BLaER1 treated with 17β-estradiol and CSF1 and Interleukin-3, amounts not matched to agents 10 nM and 100 nM (cell line): ENCODE measurements at regions not wholly inside any gene's neighbourhood (a gene's known extent, or its start where the extent isn't known, plus 50 kb on each side); places are given as distances from the start of the nearest gene placed in this dataset.
"Not testable (repeated sequence)": the region's sequence is repeated elsewhere in the genome, so short reads cannot be mapped to it uniquely, and the experiment has no call there.

Source experiments
- H3K27ac ChIP-seq, 11 experiments: shearing (Covaris generic); formaldehyde crosslinking; 2 replicates each; pipeline ENCODE4 v1.8.1; 2022
- H3K27me3 ChIP-seq, 11 experiments: shearing (Covaris generic); formaldehyde crosslinking; 2 replicates each; pipeline ENCODE4 v1.8.1; 2022
- H3K36me3 ChIP-seq, 11 experiments: shearing (Covaris generic); formaldehyde crosslinking; 2 replicates each; pipeline ENCODE4 v1.8.1; 2022
- H3K4me1 ChIP-seq, 10 experiments: shearing (Covaris generic); formaldehyde crosslinking; 2 replicates each; pipeline ENCODE4 v1.8.1; 2022
- H3K4me2 ChIP-seq, 11 experiments: shearing (Covaris generic); formaldehyde crosslinking; 2 replicates each; pipeline ENCODE4 v1.8.1; 2022
- H3K4me3 ChIP-seq, 10 experiments: shearing (Covaris generic); formaldehyde crosslinking; 2 replicates each; pipeline ENCODE4 v1.8.1; 2022
- H3K9ac ChIP-seq, 11 experiments: shearing (Covaris generic); formaldehyde crosslinking; 2 replicates each; pipeline ENCODE4 v1.8.1; 2022
- H3K9me3 ChIP-seq, 11 experiments: shearing (Covaris generic); formaldehyde crosslinking; replicated peaks in 1 of 11; 2 replicates each; pipeline ENCODE4 v1.8.1; 2022
- H4K20me1 ChIP-seq, 11 experiments: shearing (Covaris generic); formaldehyde crosslinking; 2 replicates each; pipeline ENCODE4 v1.8.1; 2022
- Cebpa-rat ChIP-seq, 11 experiments: shearing (Covaris generic); IDR thresholded peaks; 2 replicates each; pipeline ENCODE4 v1.8.1; 2022

DNA sequence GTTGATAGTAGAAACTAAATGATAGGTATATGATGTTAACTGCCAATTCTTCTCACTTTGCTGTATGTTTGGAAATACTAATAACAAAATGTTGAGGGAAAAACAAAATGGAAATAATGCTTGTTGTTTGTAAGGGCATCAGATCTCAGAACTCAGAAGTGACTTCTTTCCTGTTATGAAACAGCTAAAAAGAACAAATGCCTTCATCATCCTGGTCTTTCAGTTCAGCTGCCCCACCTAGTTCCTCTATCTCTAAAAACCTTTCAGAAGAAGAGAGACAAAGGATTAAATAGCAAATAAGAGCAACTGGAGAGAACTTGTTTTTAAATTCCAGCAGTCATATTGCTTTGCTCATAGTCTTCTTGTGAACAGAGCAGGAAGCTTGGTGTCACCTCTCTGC is 345.3 kb upstream of the NCAM1 start:
- no peaks in the 10 kb centered on the region for H3K36me3 ChIP-seq
- no peaks in the 10 kb centered on the region for H3K27me3 ChIP-seq
- peaks cover 0 to 69% (median 16%) of the 10 kb centered on the region in 10 experiments; a peak in 11 of 20 replicates for H3K4me1 ChIP-seq
- H4K20me1 ChIP-seq, result no peaks in the 10 kb centered on the region
- peak overlapping the region in 5 of 11 experiments; percentile 35 to 78 (median 69); a peak in 11 of 22 replicates for H3K4me2 ChIP-seq
- no peaks in the 10 kb centered on the region for H3K9me3 ChIP-seq
- peak overlapping the region in 5 of 11 experiments; percentile 11 to 88 (median 68); a peak in 10 of 22 replicates for H3K27ac ChIP-seq
- no peak for TF ChIP-seq Cebpa-rat (IDR thresholded peaks at IDR 0.05)
- peak overlapping the region in 2 of 11 experiments; percentile 65 to 73; a peak in 4 of 22 replicates for H3K9ac ChIP-seq
- no peak overlapping the region for H3K4me3 ChIP-seq

DNA sequence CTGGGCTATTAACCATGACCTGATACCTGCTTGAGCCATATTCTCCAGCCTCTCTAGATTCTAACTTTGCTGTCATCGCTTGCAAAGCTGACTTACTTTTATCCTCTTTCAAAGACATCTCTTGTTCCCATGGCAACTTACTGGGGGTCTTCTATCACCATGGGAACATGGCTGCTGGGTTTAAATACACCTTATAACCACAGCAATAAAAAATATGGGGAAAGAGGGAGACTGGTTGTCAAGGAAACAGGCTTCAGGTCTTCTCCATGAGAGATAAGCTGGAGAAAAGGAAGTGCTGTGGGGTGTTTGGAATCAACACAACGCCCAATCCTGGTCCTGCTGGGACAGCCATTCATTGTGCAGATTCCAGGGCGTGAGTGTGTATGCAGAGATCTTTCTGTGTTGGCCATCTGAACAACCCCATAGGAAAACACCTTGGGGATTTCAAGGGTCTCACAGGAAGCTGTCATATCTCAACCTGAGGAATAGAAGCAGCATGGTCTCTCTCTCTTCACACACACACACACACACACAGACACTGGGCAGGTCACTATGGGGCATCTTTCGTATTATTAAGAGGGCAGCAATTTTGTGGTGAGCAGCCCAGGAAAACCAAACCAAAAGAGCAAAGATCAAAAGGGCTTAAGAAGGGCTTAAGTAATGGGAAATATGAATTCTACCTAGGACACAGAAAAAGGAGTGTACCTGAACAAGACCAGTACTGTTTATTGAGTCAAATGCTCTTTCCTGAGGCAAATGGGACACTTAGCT is 344.7 kb upstream of the NCAM1 start:
- H3K27me3 ChIP-seq, result no peaks in the 10 kb centered on the region
- no peaks in the 10 kb centered on the region for H3K9me3 ChIP-seq
- peak overlapping the region in 5 of 11 experiments; percentile 11 to 88 (median 68); a peak in 9 of 22 replicates for H3K27ac ChIP-seq
- no peaks in the 10 kb centered on the region for H4K20me1 ChIP-seq
- H3K4me2 ChIP-seq, result peak overlapping the region in 6 of 11 experiments; percentile 5 to 78 (median 66); a peak in 12 of 22 replicates
- no peak for TF ChIP-seq Cebpa-rat (IDR thresholded peaks at IDR 0.05)
- no peak overlapping the region for H3K4me3 ChIP-seq
- no peaks in the 10 kb centered on the region for H3K36me3 ChIP-seq
- H3K4me1 ChIP-seq, result peaks cover 0 to 69% (median 14%) of the 10 kb centered on the region in 10 experiments; a peak in 11 of 20 replicates
- H3K9ac ChIP-seq, result peak overlapping the region in 2 of 11 experiments; percentile 65 to 73; a peak in 4 of 22 replicates

DNA sequence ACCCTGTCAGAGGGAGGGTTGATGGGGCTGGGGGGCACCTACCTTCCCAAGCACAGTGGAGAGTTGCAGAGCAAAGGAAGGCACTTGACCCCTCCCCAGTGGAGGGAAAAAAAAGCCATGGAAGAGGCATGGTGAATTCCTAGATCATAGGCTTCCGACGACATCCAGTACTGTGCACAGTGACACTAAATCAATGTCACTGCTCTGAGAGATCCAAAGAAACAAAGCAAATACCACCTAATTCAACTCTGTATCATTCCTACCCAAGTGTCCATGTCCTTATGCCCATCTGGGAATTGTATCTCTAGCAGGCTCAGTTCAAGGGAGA is 344.2 kb upstream of the NCAM1 start:
- H4K20me1 ChIP-seq, result no peaks in the 10 kb centered on the region
- no peak overlapping the region for H3K9ac ChIP-seq
- H3K4me1 ChIP-seq, result peaks cover 0 to 68% (median 14%) of the 10 kb centered on the region in 10 experiments; a peak in 11 of 20 replicates
- no peaks in the 10 kb centered on the region for H3K36me3 ChIP-seq
- no peaks in the 10 kb centered on the region for H3K9me3 ChIP-seq
- no peak overlapping the region for H3K4me3 ChIP-seq
- H3K4me2 ChIP-seq, result peak overlapping the region in 4 of 11 experiments; percentile 5 to 78 (median 70); a peak in 7 of 22 replicates
- no peaks in the 10 kb centered on the region for H3K27me3 ChIP-seq
- no peak for TF ChIP-seq Cebpa-rat (IDR thresholded peaks at IDR 0.05)
- peak overlapping the region in 3 of 11 experiments; percentile 68 to 88 (median 85); a peak in 6 of 22 replicates for H3K27ac ChIP-seq

DNA sequence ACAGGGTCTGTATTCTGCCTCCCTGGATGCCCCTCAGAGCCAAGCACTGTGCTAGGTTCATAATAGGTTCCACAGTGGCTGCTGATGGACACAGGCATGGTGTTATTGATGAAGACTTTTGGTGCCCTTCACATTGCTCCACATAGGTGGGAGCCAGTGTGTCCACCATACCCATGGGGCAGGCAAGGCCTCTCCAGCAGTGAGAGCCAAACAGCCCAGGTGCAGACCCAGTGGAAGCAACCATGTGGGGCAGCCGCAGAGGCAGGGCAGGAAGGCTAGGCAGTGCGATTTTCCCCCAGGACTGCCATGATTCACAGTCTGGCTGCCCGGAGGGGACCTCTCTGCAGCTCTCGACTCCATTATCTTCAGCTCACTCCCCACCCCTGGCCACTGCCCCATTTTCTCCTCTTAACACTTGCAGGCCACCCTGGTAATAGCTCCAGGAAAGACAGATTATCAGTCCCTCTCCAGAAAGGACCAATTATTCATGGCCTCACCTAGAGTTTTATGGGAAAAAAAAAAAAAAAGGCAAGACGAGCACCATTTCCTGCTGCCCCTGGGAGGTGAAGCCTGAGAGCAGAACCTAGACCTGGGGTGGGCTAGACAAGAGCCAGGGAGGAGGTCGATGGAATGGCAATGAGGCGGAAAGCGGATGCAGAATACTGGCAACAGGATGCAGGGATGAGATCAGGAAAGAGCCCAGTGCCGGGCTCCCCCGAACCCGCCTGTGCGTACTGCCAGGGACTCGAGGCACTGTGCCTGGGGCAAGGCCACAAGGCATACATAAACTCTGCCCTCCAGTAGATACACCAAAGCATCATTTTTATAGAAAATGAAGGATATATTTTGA is 343.0 kb upstream of the NCAM1 start:
- Histone ChIP-seq H3K4me3 (no peak overlapping the region), H3K4me2 (no peak overlapping the region), H3K4me1 (peaks cover 0 to 65% (median 14%) of the 10 kb centered on the region in 10 experiments; a peak in 11 of 20 replicates), H3K9me3 (no peaks in the 10 kb centered on the region), H3K27ac (no peak overlapping the region; a peak in 1 of 22 replicates), H3K27me3 (no peaks in the 10 kb centered on the region), H3K9ac (no peak overlapping the region), H4K20me1 (no peaks in the 10 kb centered on the region), H3K36me3 (no peaks in the 10 kb centered on the region)
- no peak for TF ChIP-seq Cebpa-rat (IDR thresholded peaks at IDR 0.05)

DNA sequence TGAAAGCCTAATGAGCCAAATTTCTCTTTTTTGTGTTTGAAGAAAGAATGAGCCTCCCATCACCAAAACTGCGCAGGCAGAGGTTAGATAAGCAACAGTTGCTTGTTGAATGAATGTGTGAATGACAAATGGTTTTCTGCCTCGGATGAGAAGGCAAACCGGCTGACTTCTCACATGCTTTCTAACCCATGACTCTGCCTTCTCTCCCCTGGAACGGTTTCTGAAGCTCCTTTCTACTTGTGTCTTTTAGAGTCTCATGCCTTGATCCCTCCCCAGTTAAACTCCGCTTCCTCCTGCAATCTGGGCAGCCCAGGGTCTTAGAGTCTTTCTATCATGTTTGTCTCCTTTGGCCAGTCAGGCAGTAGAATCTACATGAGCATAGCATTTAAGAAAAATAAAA is 342.1 kb upstream of the NCAM1 start:
- TF ChIP-seq Cebpa-rat (IDR thresholded peaks at IDR 0.05), result no peak
- Histone ChIP-seq H3K27me3 (no peaks in the 10 kb centered on the region), H3K27ac (no peak overlapping the region), H3K4me3 (no peak overlapping the region), H3K9ac (no peak overlapping the region), H3K36me3 (no peaks in the 10 kb centered on the region), H3K4me2 (no peak overlapping the region), H4K20me1 (no peaks in the 10 kb centered on the region), H3K4me1 (peaks cover 0 to 62% (median 14%) of the 10 kb centered on the region in 10 experiments; a peak in 11 of 20 replicates), H3K9me3 (no peaks in the 10 kb centered on the region)

DNA sequence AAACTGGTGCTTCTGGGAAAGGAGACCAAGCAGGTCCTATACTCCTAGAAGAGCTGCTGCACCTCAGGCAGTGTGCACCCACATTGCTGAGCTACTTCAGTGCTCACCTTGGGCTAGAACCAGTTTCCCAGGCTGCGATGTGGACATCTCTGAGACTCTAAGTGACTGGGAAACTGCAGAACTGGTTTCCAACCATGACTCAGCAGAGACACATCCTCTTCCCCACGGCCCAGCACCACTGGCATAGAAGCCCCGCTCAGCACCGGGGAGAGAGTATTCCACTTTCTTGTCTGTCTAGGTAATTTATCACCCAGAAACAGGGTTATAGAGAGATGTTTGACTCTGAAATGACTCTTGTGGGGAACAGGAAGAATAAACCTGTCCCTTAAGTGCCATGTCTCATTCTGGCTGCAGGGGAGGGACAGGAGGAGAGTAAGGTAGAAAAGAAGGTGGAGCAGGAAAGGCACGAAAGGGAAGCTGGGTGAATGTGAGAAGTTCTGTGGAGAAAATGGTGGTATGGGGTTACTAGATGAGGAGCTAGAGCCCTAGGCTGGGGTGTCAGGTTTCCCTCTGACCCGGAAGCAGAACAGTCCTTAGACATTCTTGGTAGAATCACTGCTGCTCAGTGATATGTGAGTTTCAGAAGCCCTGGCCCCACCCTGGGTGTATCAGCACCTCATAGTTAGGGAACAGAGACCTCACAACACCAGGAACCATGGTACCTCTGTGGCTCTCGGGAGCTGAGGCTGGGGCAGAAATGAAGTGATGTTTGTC is 340.4 kb upstream of the NCAM1 start:
- H3K4me1 ChIP-seq, result peaks cover 0 to 46% (median 13%) of the 10 kb centered on the region in 10 experiments; a peak in 11 of 20 replicates
- H3K4me2 ChIP-seq, result peak overlapping the region in 5 of 11 experiments; percentile 30 to 72 (median 53); a peak in 8 of 22 replicates
- no peaks in the 10 kb centered on the region for H3K27me3 ChIP-seq
- H3K9me3 ChIP-seq, result no peaks in the 10 kb centered on the region
- no peaks in the 10 kb centered on the region for H4K20me1 ChIP-seq
- no peak overlapping the region for H3K4me3 ChIP-seq
- H3K27ac ChIP-seq, result peak overlapping the region in 2 of 11 experiments; percentile 37 to 40; a peak in 4 of 22 replicates
- no peak overlapping the region for H3K9ac ChIP-seq
- H3K36me3 ChIP-seq, result no peaks in the 10 kb centered on the region
- no peak for TF ChIP-seq Cebpa-rat (IDR thresholded peaks at IDR 0.05)

DNA sequence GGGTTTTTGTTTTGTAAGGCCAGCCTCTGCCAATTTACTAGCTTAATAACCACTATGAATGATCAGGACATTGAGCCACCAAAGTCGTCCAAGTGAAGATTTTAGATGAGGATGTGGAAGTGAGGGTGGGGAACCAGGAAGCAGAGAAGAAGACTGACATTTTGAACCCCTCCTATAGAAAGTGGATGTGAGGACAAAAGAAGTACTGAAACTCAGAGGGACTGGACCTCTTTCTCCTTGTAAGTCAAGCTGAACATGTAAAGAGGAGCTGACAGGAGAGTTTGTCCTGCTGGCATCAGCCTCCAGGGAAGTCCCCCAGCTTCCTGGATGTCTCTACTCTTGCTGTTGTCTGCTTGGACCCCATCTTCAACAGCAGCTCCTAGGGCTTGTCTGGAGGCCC is 338.2 kb upstream of the NCAM1 start:
- no peak for TF ChIP-seq Cebpa-rat (IDR thresholded peaks at IDR 0.05)
- H3K4me2 ChIP-seq, result peak overlapping the region in 4 of 11 experiments; percentile 2 to 59 (median 32); a peak in 5 of 22 replicates
- no peak overlapping the region for H3K9ac ChIP-seq
- H3K27ac ChIP-seq, result 0 out of 22 replicates have a peak overlapping the region, but pooled peaks of 1 of the 11 experiments have one; percentile 6
- H3K4me1 ChIP-seq, result peaks cover 0 to 30% (median 3%) of the 10 kb centered on the region in 10 experiments; a peak in 9 of 20 replicates
- no peaks in the 10 kb centered on the region for H3K27me3 ChIP-seq
- H3K36me3 ChIP-seq, result no peaks in the 10 kb centered on the region
- H4K20me1 ChIP-seq, result no peaks in the 10 kb centered on the region
- H3K4me3 ChIP-seq, result no peak overlapping the region
- no peaks in the 10 kb centered on the region for H3K9me3 ChIP-seq

DNA sequence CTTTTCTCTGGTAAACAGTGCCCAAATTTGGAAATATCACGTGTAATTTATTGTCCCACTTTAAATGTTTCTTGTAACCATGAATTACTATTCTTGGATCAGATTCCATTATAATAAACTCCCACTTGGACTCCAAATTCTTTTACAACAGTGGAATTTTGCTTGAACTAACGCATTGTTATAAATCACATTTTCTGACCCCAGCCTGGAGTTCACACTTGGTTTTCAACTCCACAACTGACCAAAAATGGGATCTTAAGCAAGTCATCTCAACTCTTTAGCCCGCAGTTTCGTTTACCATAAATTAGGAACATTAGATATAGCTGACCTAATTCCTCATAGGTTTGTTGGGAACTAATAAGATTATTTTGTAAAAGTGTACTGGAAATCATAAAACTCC is 336.8 kb upstream of the NCAM1 start:
- no peak overlapping the region for H3K27ac ChIP-seq
- no peaks in the 10 kb centered on the region for H4K20me1 ChIP-seq

DNA sequence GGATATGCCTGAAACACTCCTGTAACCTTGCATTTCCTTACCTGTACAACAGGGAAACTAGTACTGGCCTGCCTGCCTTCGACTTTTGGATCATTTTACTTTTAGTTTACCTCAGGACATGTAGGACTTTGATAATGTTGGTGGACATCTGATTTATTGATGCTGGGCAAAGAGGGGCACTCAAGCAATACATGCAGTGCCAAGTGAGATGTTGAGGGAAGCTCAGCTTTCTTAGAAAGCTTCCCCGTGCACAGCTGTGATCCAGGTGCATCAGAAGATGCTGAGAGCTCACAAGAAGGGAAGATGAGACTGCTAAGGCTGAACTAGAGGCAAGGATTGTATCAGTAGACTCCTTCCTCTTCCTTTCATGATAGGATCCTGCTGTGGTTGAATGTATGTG is 336.2 kb upstream of the NCAM1 start:
- not testable (repeated sequence) for H3K4me3 ChIP-seq, H3K4me2 ChIP-seq, H4K20me1 ChIP-seq, H3K9me3 ChIP-seq, H3K27ac ChIP-seq, H3K27me3 ChIP-seq, H3K9ac ChIP-seq, H3K36me3 ChIP-seq
- peaks cover 0 to 35% (median 3%) of the 10 kb centered on the region in 10 experiments; a peak in 9 of 20 replicates for H3K4me1 ChIP-seq

More for the DNA sequence above, 336.8 kb upstream of the NCAM1 start:
- no peaks in the 10 kb centered on the region for H3K36me3 ChIP-seq
- peaks cover 0 to 30% (median 3%) of the 10 kb centered on the region in 10 experiments; a peak in 9 of 20 replicates for H3K4me1 ChIP-seq
- no peaks in the 10 kb centered on the region for H3K27me3 ChIP-seq
- H3K9ac ChIP-seq, result no peak overlapping the region
- H3K4me2 ChIP-seq, result no peak overlapping the region
- no peak overlapping the region for H3K4me3 ChIP-seq
- no peaks in the 10 kb centered on the region for H3K9me3 ChIP-seq
- no peak for TF ChIP-seq Cebpa-rat (IDR thresholded peaks at IDR 0.05)
